SKM-1 (cell line): ENCODE measurements at regions not wholly inside any gene's neighbourhood (a gene's known extent, or its start where the extent isn't known, plus 50 kb on each side); places are given as distances from the start of the nearest gene placed in this dataset.
"Not testable (repeated sequence)": the region's sequence is repeated elsewhere in the genome, so short reads cannot be mapped to it uniquely, and the experiment has no call there.

ENCODE experiments used
- DNase-seq: peaks from one replicate; lab custom pipeline; 2025; ENCODE audit not compliant: unreplicated experiment; lab: John Stamatoyannopoulos, UW

GRCh38 chr1:209086486-209087192 is 496.9 kb upstream of the CAMK1G start:
- peak; percentile 11 for DNase-seq

- no peak for DNase-seq
Measured at GRCh38 chr1:209094384-209094783, 489.1 kb upstream of the CAMK1G start.

GRCh38 chr1:209095627-209096595 is 487.6 kb upstream of the CAMK1G start:
- no peak for DNase-seq

GRCh38 chr1:209100460-209100859 is 483.1 kb upstream of the CAMK1G start:
- DNase-seq: no peak

GRCh38 chr1:209101106-209101505 is 482.4 kb upstream of the CAMK1G start:
- no peak for DNase-seq

GRCh38 chr1:209102120-209102519 is 481.4 kb upstream of the CAMK1G start:
- DNase-seq: no peak

- DNase-seq: no peak
Measured at GRCh38 chr1:209102531-209102930, 481.0 kb upstream of the CAMK1G start.

GRCh38 chr1:209103092-209103491 is 480.4 kb upstream of the CAMK1G start:
- DNase-seq: no peak

GRCh38 chr1:209104646-209105045 is 478.9 kb upstream of the CAMK1G start:
- DNase-seq: no peak

GRCh38 chr1:209105701-209106100 is 477.8 kb upstream of the CAMK1G start:
- DNase-seq: no peak

- no peak for DNase-seq
Measured at GRCh38 chr1:209106237-209106741, 477.2 kb upstream of the CAMK1G start.

- DNase-seq: no peak
Measured at GRCh38 chr1:209106861-209107260, 476.7 kb upstream of the CAMK1G start.

- DNase-seq: no peak
Measured at GRCh38 chr1:209107535-209107934, 476.0 kb upstream of the CAMK1G start.

- DNase-seq: no peak
Measured at GRCh38 chr1:209109001-209109785, 474.3 kb upstream of the CAMK1G start.

GRCh38 chr1:209113521-209113920 is 470.0 kb upstream of the CAMK1G start:
- DNase-seq: no peak

- no peak for DNase-seq
Measured at GRCh38 chr1:209116705-209117104, 466.8 kb upstream of the CAMK1G start.

- no peak for DNase-seq
Measured at GRCh38 chr1:209123601-209124000, 459.9 kb upstream of the CAMK1G start.

- DNase-seq: not testable (repeated sequence)
Measured at GRCh38 chr1:209129091-209129490, 454.4 kb upstream of the CAMK1G start.

- no peak for DNase-seq
Measured at GRCh38 chr1:209130886-209131285, 452.6 kb upstream of the CAMK1G start.

- no peak for DNase-seq
Measured at GRCh38 chr1:209132736-209133467, 450.6 kb upstream of the CAMK1G start.
